ENCODE measurements at regions not wholly inside any gene's neighbourhood (a gene's known extent, or its start where the extent isn't known, plus 50 kb on each side); places are given as distances from the start of the nearest gene placed in this dataset.

DNA sequence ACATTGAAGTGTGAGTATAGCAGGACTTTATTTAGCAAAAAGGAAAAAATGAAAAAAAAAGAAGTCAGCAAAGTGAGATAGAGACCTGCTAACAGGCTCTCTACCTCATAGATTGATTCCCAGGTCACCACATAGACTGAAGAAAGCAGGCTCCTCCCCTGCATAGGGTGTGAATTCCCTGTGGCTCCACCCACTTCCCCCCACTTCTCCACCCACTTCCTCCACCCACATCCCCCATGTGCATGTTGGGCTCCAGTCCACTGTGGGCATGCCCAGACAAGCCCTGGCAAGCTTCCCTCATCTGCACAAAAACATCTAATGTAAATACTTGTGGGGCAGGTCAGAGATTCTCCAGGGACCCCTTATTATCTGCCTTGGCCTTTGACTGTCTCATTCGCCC lies 97.8 kb downstream of the TMEM47 start:
- Histone ChIP-seq H3K36me3 (no peaks in the 10 kb centered on the region), H3K4me3 (no peak overlapping the region), H3K4me1 (no peaks in the 10 kb centered on the region), H3K27ac (no peak overlapping the region), H3K27me3 (ENCODE audit: low read depth) (no peaks in the 10 kb centered on the region), H3K9me3 (no peaks in the 10 kb centered on the region)
- TF ChIP-seq, protein P1, sequence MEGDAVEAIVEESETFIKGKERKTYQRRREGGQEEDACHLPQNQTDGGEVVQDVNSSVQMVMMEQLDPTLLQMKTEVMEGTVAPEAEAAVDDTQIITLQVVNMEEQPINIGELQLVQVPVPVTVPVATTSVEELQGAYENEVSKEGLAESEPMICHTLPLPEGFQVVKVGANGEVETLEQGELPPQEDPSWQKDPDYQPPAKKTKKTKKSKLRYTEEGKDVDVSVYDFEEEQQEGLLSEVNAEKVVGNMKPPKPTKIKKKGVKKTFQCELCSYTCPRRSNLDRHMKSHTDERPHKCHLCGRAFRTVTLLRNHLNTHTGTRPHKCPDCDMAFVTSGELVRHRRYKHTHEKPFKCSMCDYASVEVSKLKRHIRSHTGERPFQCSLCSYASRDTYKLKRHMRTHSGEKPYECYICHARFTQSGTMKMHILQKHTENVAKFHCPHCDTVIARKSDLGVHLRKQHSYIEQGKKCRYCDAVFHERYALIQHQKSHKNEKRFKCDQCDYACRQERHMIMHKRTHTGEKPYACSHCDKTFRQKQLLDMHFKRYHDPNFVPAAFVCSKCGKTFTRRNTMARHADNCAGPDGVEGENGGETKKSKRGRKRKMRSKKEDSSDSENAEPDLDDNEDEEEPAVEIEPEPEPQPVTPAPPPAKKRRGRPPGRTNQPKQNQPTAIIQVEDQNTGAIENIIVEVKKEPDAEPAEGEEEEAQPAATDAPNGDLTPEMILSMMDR (IDR thresholded peaks at IDR 0.05), result no peak
- DNase-seq (no peak), ATAC-seq (no peak)
- intact Hi-C loops (cut with DNase I), result no loop called here

DNA sequence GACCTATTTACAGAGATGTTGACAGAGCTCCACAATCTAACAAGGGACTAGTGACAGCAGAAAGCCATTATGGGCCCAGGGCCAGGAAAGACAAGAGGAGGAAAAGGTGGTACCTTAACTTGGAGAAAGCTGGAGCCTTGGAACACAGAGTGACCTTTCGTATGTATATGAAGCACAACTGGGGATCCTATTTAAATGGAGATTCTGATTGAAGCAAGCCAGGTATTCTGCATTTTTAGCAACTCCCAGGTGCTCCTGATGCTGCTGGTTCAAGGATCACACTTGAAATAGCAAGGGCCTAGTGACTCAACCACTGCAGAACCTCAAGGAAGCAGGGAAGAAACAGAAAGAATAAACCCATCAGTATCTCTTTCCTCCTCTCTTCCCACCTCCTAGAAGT lies 99.4 kb downstream of the TMEM47 start:
- ATAC-seq, result no peak
- Histone ChIP-seq H3K27me3 (ENCODE audit: low read depth) (no peaks in the 10 kb centered on the region), H3K4me3 (no peak overlapping the region), H3K9me3 (no peaks in the 10 kb centered on the region), H3K36me3 (no peaks in the 10 kb centered on the region), H3K4me1 (no peaks in the 10 kb centered on the region), H3K27ac (no peak overlapping the region)
- no peak for DNase-seq
- TF ChIP-seq, protein P1 (IDR thresholded peaks at IDR 0.05), result no peak
- intact Hi-C loops (cut with DNase I), result no loop called here

DNA sequence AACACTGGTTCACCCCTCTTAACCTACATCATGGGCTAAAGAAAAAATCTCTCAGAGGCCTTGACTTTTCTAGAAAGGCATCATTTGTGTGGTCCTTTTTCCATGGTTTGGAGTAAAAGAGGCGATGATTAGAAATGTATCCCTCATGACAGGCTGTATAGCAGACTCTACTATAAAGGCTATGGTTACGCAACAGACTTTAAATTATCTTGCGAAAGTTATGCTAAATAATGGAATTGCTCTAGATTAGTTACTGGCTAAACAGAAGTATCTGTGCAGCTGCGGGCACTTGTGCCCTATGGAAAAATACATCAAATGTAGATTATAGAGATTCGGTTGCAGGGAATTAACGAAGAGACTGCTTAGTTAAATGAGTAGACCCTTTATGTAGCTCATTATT lies 101.6 kb downstream of the TMEM47 start:
- Histone ChIP-seq H3K27me3 (ENCODE audit: low read depth) (no peaks in the 10 kb centered on the region), H3K4me1 (no peaks in the 10 kb centered on the region), H3K9me3 (no peaks in the 10 kb centered on the region), H3K27ac (no peak overlapping the region), H3K4me3 (no peak overlapping the region), H3K36me3 (no peaks in the 10 kb centered on the region)
- DNase-seq, result no peak
- intact Hi-C loops (cut with DNase I), result no loop called here
- TF ChIP-seq, protein P1 (IDR thresholded peaks at IDR 0.05), result no peak
- no peak for ATAC-seq

DNA sequence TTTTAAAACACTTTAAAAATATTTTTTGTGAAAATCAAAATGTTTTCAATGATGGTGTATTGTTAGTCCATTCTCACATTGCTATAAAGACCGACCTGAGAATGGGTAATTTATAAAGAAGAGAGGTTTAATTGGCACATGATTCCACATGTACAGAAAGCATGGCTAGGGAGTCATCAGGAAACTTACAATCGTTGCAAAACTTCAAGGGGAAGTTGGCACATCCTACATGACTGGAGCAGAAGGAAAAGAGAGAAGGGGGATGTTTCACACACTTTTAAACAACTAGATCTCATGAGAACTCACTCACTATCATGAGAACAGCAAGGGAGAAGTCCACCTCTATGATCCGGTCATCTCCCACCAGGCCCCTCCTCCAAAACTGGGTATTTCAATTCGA lies 110.7 kb downstream of the TMEM47 start:
- Histone ChIP-seq H3K27me3 (ENCODE audit: low read depth) (no peaks in the 10 kb centered on the region), H3K4me3 (no peak overlapping the region), H3K36me3 (no peaks in the 10 kb centered on the region), H3K4me1 (no peaks in the 10 kb centered on the region), H3K9me3 (no peaks in the 10 kb centered on the region), H3K27ac (no peak overlapping the region)
- intact Hi-C loops (cut with DNase I), result no loop called here
- DNase-seq (no peak), ATAC-seq (no peak)
- TF ChIP-seq, protein P1 (IDR thresholded peaks at IDR 0.05), result no peak

DNA sequence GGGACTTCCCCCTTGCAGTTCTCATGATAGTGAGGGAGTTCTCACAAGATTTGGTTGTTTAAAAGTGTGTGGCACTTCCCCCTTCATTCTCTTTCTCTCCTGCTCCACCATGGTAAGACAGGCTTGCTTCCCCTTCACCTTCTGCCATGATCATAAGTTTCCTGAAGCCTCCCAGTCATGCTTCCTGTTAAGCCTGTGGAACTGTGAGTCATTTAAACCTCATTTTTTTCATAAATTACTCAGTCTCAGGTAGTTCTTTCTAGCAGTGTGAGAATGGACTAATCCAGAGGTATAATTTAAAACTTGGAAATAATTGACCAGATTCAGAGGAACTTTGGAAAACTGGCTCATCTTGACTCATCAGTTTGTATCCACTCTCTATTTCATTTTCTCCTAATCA lies 129.0 kb downstream of the TMEM47 start:
- no peaks in the 10 kb centered on the region for H3K27me3 ChIP-seq (ENCODE audit: low read depth)
- no peaks in the 10 kb centered on the region for H3K36me3 ChIP-seq
- H3K9me3 ChIP-seq, result no peaks in the 10 kb centered on the region
- no peak for ATAC-seq
- H3K4me1 ChIP-seq, result no peaks in the 10 kb centered on the region
- no peak overlapping the region for H3K4me3 ChIP-seq
- H3K27ac ChIP-seq, result no peak overlapping the region
- DNase-seq, result no peak
- intact Hi-C loops (cut with DNase I), result no loop called here
- TF ChIP-seq, protein P1 (IDR thresholded peaks at IDR 0.05), result no peak

DNA sequence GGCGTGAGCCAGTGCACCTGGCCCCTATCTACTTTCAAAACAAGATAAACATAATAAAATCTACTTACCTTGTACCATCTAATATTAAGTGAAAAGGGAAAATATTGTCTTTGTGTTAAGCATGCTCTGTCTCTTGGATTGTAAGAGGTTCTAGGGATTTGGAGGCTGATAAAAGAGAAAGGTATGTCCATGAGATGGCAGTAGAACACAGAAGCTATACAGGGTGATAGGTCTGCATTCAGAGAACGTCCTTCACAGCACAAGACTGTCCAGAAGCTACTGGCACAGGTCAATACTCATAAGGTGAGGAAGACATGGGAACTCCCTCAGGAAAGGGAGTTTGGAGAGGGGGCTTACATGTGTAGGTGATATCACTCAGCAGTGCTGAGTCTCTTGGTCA lies 135.5 kb downstream of the TMEM47 start:
- TF ChIP-seq, protein P1 (IDR thresholded peaks at IDR 0.05), result no peak
- DNase-seq (no peak), ATAC-seq (no peak)

More for the DNA sequence above, 135.5 kb downstream of the TMEM47 start:
- Histone ChIP-seq H3K36me3 (no peaks in the 10 kb centered on the region), H3K27me3 (ENCODE audit: low read depth) (no peaks in the 10 kb centered on the region), H3K9me3 (no peaks in the 10 kb centered on the region), H3K4me1 (no peaks in the 10 kb centered on the region), H3K27ac (no peak overlapping the region), H3K4me3 (no peak overlapping the region)
- intact Hi-C loops (cut with DNase I), result no loop called here

All from lower lobe of right lung (tissue), 2 donors.